Muscle layer of duodenum (tissue), 2 donors: ENCODE measurements at regions not wholly inside any gene's neighbourhood (a gene's known extent, or its start where the extent isn't known, plus 50 kb on each side); places are given as distances from the start of the nearest gene placed in this dataset.

Experiments used
- H3K27ac ChIP-seq: one replicate; pipeline ENCODE4 v1.7.0; 2013; ENCODE audit warnings: mild to moderate bottlenecking, low read length
- H3K27me3 ChIP-seq: one replicate; pipeline ENCODE4 v1.7.0; 2013; ENCODE audit warnings: low read depth, mild to moderate bottlenecking, control low read depth, low read length
- H3K36me3 ChIP-seq, 2 donors: one replicate each; pipeline ENCODE4 v1.7.0; 2013; ENCODE audit warnings: low read length in 2 of 2, control low read depth in 1 of 2, mild to moderate bottlenecking in 1 of 2; ENCODE audit not compliant: insufficient read depth in 2 of 2, control insufficient read depth in 1 of 2
- H3K4me1 ChIP-seq, 2 donors: one replicate each; pipeline ENCODE4 v1.7.0; 2013; ENCODE audit warnings: low read length in 2 of 2, mild to moderate bottlenecking in 2 of 2, control low read depth in 1 of 2, moderate library complexity in 1 of 2; ENCODE audit not compliant: insufficient read depth in 2 of 2, control insufficient read depth in 1 of 2
- H3K4me3 ChIP-seq, 2 donors: one replicate each; pipeline ENCODE4 v1.7.0; 2013; ENCODE audit warnings: low read length in 2 of 2, low read depth in 1 of 2, mild to moderate bottlenecking in 1 of 2
- H3K9me3 ChIP-seq, 2 donors: one replicate each; pipeline ENCODE4 v1.7.0; 2013; ENCODE audit warnings: low read length in 2 of 2, control low read depth in 1 of 2, mild to moderate bottlenecking in 1 of 2; ENCODE audit not compliant: control insufficient read depth in 1 of 2
- donor health status: healthy.

DNA sequence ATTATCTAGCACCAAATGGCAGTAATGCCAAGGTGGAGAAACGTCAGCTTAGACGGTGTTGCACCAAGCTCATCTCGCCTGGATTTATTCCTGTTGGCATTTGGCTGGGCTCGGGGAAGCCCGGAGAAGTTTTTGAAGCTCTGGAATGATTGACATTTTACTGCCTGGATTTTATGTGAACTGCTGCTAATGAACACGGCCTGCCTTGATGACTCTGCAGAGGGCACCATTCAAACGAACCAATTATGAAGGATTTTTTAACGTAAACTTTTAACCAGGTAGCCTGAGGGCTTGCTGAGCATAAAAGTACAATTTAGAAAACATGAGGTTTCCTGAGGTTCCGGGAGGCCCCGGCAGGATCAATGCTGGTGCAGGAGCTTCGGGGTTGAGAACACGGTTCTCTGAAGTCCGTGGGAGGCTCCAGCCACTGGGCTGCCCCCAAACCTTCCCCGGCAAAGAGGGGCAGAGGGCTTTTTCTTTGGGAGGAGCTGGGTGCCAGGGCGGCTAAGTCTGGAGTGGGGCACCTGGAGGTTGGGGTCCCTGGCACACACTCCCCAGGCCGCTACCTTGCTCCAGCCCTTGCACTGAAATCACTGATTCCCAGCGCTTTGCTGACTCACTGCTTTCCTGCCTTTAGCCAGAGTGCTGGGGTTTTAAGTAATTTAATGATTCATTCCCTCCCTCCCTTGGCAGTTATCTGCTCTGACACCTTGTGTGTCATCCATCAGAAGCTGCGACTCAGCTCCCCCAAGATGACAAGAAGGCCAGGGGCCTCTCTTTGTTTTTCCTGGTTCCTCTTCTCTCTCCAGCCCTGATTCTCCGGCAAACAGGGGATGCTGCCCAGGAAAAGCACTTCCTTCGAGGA, 161.2 kb upstream of the IRX3 start:
- Histone ChIP-seq H3K4me1 (no peaks in the 10 kb centered on the region), H3K36me3 (no peaks in the 10 kb centered on the region), H3K27me3 (no peaks in the 10 kb centered on the region), H3K27ac (no peak overlapping the region), H3K9me3 (peaks cover 0 to 9% of the 10 kb centered on the region in 2 donors), H3K4me3 (no peak overlapping the region)

DNA sequence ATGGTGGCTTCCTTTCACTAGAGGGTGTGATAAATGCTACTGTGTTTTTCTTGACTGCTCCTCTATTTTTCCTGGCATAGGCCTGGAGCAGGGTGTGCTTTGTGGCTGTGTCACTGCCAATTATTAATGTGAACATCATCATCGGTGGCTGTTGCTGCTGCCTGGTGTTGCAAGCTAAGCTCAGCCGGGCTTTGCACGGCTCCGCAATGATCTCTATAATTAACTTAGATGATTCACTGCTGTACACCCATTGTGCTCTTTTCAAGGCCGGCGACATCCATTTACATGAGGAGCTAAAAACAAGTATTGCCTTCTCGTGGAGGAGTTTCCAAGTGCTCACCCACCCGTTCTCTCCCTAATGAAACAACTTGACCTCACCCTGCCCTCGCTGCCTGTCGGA, 160.1 kb upstream of the IRX3 start:
- no peak overlapping the region for H3K4me3 ChIP-seq
- H3K9me3 ChIP-seq, result peaks cover 0 to 10% of the 10 kb centered on the region in 2 donors
- no peak overlapping the region for H3K27ac ChIP-seq
- no peaks in the 10 kb centered on the region for H3K4me1 ChIP-seq
- no peaks in the 10 kb centered on the region for H3K27me3 ChIP-seq
- no peaks in the 10 kb centered on the region for H3K36me3 ChIP-seq

DNA sequence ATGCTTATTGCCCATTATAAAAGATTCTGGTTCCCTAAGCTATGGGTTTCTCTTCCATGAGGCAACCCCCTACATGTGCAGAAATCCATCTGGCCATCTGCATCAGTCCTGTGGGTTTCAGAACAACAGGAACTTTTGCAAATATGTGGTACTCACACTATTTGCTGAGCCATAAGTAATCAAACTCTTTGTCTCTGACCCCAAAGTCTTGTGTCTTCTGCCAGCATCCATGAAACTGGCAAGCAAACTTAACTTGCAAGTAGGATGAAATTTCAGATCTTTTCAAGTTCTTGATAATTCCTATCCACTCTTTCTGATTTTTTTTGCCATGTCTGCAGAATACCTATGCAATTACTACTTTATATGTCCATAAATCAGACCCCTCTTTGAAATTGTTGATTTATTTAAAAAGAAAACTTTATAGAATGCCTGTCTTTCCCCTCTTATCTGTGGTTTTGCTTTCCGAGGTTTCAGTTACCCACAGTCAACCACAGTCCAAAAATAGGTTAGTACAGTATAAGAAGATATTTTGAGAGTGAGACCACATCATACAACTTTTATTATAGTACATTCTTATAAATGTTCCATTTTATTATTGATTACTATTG, 158.4 kb upstream of the IRX3 start:
- H3K4me1 ChIP-seq, result no peaks in the 10 kb centered on the region
- no peaks in the 10 kb centered on the region for H3K36me3 ChIP-seq

DNA sequence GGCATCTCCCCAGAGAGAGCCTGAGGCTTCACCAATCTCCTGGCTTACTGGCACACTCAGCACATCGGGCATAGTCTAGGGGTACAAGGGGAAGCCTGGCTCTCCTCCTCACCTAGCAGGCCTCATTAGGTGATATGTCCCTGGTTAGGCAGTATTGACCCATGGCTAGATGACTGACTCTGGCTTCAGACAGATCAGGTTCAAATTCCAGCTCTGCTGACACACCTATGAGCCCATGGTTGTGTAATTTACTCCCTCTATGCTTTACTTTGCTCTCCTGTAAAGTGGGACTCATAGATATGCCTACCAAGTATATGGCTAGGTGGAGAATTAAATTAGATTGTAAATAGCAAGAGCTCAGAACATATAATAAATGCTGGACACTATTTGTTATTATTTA, 157.3 kb upstream of the IRX3 start:
- Histone ChIP-seq H3K4me1 (no peaks in the 10 kb centered on the region), H3K27me3 (no peaks in the 10 kb centered on the region), H3K9me3 (peaks cover 0 to 10% of the 10 kb centered on the region in 2 donors), H3K4me3 (no peak overlapping the region), H3K36me3 (no peaks in the 10 kb centered on the region), H3K27ac (no peak overlapping the region)

More for the DNA sequence above, 158.4 kb upstream of the IRX3 start:
- Histone ChIP-seq H3K27ac (no peak overlapping the region), H3K4me3 (no peak overlapping the region), H3K9me3 (peaks cover 0 to 10% of the 10 kb centered on the region in 2 donors), H3K27me3 (no peaks in the 10 kb centered on the region)

DNA sequence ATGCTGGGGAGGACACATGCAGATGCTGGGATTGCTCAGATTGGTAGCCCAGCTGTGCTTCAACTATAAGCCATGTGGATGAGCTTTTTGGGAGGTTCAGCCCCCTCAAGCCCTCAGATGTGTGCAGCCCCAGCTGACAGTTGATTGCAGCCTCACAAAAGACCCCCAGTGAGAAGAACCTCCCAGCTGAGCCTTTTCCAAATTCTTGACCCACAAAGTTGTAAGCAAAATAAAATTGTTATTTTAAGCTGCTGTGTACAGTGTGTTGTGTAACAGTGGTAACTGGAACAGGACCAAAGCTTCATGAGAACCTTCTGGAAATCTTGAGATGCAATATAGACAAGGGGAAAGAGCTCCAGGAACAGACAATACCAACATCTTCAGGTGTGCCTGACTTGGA, 156.8 kb upstream of the IRX3 start:
- Histone ChIP-seq H3K27ac (no peak overlapping the region), H3K4me1 (no peaks in the 10 kb centered on the region), H3K27me3 (no peaks in the 10 kb centered on the region), H3K9me3 (peaks cover 0 to 10% of the 10 kb centered on the region in 2 donors), H3K4me3 (no peak overlapping the region), H3K36me3 (no peaks in the 10 kb centered on the region)

DNA sequence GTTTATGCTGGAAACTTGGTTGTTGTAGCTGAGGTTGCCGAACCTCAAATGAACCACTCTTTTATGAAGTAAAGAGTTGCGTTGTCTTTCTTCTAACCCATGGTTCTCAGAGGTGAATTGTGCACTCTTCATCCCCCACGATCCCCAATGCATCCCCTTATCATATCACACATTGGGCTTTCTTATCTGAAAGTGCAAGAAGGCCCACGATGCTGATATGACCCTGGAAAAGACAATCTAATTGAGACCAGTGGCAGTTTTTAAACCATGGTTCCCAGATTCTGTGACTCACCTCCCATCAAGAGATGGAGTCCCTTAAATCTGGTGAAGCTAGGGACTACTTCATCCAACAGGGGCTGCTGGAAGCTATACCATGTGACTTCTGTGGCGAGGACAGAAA, 156.3 kb upstream of the IRX3 start:
- Histone ChIP-seq H3K9me3 (peaks cover 0 to 10% of the 10 kb centered on the region in 2 donors), H3K27me3 (no peaks in the 10 kb centered on the region), H3K4me1 (no peaks in the 10 kb centered on the region), H3K36me3 (no peaks in the 10 kb centered on the region), H3K4me3 (no peak overlapping the region), H3K27ac (no peak overlapping the region)

DNA sequence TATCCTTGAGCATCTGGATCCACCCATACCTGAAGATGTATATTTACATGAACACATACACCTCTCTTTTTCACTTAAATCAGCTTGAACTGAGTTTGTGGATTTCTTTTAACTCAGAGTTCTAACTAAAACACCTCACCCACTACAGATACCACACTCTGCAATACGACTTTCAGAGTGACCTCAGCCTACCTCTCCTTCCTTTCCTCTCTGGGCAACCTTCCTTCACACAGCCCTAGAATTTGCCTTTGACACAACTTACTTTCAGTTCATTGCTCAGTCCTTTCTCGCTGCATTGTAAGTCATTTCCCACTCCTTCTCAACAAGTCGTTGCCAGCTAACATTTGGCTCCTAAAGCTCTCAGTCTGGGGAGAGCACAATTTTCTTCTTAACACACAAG, 151.9 kb upstream of the IRX3 start:
- no peak overlapping the region for H3K4me3 ChIP-seq
- H3K27ac ChIP-seq, result no peak overlapping the region
- no peaks in the 10 kb centered on the region for H3K27me3 ChIP-seq
- no peaks in the 10 kb centered on the region for H3K36me3 ChIP-seq
- H3K4me1 ChIP-seq, result no peaks in the 10 kb centered on the region
- peaks cover 0 to 9% of the 10 kb centered on the region in 2 donors for H3K9me3 ChIP-seq

DNA sequence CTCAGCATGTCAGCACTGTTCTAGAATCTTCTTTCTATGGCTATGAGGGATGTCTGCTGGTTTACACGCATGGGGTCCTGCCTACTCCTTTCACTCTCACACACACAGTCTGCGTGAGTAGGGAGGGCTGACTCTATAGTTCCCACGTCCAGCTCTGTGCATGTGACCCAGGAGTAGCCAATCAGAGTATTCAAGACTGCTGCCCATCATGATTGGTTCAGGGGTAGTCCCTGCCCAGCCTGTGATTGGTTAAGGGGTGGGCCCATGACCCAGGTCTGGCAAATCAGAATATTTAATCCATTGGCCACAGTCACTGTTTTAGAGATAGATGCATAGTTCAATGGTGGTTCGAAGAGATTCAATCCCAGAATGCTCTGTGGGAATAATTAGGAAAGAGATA, 151.3 kb upstream of the IRX3 start:
- H3K4me1 ChIP-seq, result no peaks in the 10 kb centered on the region
- H3K9me3 ChIP-seq, result peaks cover 0 to 5% of the 10 kb centered on the region in 2 donors

DNA sequence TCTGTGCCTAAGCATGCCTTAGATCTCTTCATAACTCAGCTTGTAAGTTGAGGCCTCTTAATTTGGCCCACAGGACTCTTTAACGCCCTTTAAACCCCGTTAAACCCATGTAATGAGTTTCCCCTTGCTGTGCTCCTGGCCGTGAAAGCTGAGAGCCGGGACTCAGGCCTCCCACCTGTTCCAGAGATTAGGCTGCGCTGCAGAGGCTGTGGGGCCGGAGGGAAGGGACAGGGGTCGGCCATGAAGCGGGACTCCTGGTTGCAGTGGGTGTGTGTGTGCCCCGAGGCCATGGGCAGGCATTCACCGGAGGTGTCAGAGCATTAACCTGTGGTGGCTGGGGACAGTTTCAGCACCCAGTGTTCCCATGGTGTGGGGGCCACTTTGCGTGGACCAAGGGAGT, 150.8 kb upstream of the IRX3 start:
- H3K27me3 ChIP-seq, result no peaks in the 10 kb centered on the region
- no peaks in the 10 kb centered on the region for H3K36me3 ChIP-seq
- no peak overlapping the region for H3K4me3 ChIP-seq
- H3K27ac ChIP-seq, result no peak overlapping the region
- H3K4me1 ChIP-seq, result no peaks in the 10 kb centered on the region
- peaks cover 0 to 3% of the 10 kb centered on the region in 2 donors for H3K9me3 ChIP-seq

More for the DNA sequence above, 151.3 kb upstream of the IRX3 start:
- Histone ChIP-seq H3K4me3 (no peak overlapping the region), H3K27me3 (no peaks in the 10 kb centered on the region), H3K27ac (no peak overlapping the region), H3K36me3 (no peaks in the 10 kb centered on the region)

DNA sequence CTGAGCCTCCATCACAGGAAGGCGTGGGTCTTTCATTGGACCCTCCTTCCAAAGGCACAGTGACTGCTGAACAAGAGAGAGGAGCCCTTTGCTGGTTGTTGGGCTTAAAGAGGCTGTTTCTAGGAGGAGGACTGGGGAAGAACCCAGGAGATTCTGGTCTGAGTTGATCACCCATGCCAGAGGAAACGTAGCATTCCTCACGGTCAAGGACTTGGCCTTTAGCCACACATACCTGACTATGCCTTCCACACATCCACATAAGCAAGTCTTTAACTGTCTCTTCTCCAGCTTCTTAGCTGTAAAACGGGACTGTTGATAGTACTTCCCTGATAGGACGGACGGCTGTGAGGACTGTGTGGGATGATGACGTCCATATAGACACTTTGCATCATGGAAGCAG, 149.8 kb upstream of the IRX3 start:
- no peaks in the 10 kb centered on the region for H3K27me3 ChIP-seq
- H3K4me1 ChIP-seq, result no peaks in the 10 kb centered on the region
- H3K27ac ChIP-seq, result no peak overlapping the region
- H3K36me3 ChIP-seq, result no peaks in the 10 kb centered on the region
- no peak overlapping the region for H3K4me3 ChIP-seq
- H3K9me3 ChIP-seq, result peaks cover 0 to 3% of the 10 kb centered on the region in 2 donors

DNA sequence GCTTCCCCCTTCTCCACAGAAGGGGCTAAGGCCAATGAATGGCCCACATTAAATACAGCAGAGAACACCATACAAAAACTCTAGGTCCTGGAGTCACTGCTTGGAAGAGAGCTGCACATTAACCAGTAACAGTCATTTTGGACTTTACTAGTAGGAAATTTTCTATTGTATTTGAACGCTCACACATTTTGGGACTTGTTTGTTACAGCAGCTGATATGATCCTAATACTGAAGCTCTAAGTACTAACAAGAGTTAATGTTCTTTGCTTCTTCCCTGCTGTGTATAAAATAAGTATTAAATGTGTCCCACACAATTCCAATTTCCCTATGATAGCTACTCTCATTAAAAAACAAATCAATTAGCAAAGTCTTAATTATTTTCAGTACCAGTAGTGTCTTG, 148.3 kb upstream of the IRX3 start:
- no peak overlapping the region for H3K27ac ChIP-seq
- H3K9me3 ChIP-seq, result peaks cover 4 to 9% of the 10 kb centered on the region in 2 donors
- peaks cover 6% of the 10 kb centered on the region for H3K27me3 ChIP-seq
- no peak overlapping the region for H3K4me3 ChIP-seq
- H3K4me1 ChIP-seq, result no peaks in the 10 kb centered on the region
- H3K36me3 ChIP-seq, result no peaks in the 10 kb centered on the region
